ENCODE measurements at regions not wholly inside any gene's neighbourhood (a gene's known extent, or its start where the extent isn't known, plus 50 kb on each side); places are given as distances from the start of the nearest gene placed in this dataset.

- no peak overlapping the region for H3K27ac ChIP-seq (ENCODE audit: low read depth, low read length)
- no peaks in the 10 kb centered on the region for H3K27me3 ChIP-seq (ENCODE audit: insufficient read depth, low read length)
- no peaks in the 10 kb centered on the region for H3K36me3 ChIP-seq (ENCODE audit: insufficient read depth, low read length)
- peaks cover 21% of the 10 kb centered on the region for H3K4me1 ChIP-seq (ENCODE audit: control insufficient read depth, insufficient read depth, low read length, unreplicated experiment)
- no peak overlapping the region for H3K4me3 ChIP-seq (ENCODE audit: low read depth, low read length)
- H3K79me2 ChIP-seq (ENCODE audit: control insufficient read depth, insufficient read depth, low read length, unreplicated experiment): no peaks in the 10 kb centered on the region
- H2AFZ ChIP-seq (ENCODE audit: low read length, unreplicated experiment): no peak overlapping the region
Observed at GRCh38 chr2:190763901-190764514, 115.1 kb downstream of the NAB1 start.

- no peaks in the 10 kb centered on the region for H3K36me3 ChIP-seq (ENCODE audit: insufficient read depth, low read length)
- no peak overlapping the region for H2AFZ ChIP-seq (ENCODE audit: low read length, unreplicated experiment)
- H3K79me2 ChIP-seq (ENCODE audit: control insufficient read depth, insufficient read depth, low read length, unreplicated experiment): no peaks in the 10 kb centered on the region
- H3K4me1 ChIP-seq (ENCODE audit: control insufficient read depth, insufficient read depth, low read length, unreplicated experiment): peaks cover 13% of the 10 kb centered on the region
- H3K27me3 ChIP-seq (ENCODE audit: insufficient read depth, low read length): no peaks in the 10 kb centered on the region
- no peak overlapping the region for H3K27ac ChIP-seq (ENCODE audit: low read depth, low read length)
- H3K4me3 ChIP-seq (ENCODE audit: low read depth, low read length): no peak overlapping the region
Observed at GRCh38 chr2:190765386-190766173, 115.0 kb upstream of the GLS start.

- Histone ChIP-seq H3K4me3 (ENCODE audit: low read depth, low read length) (no peak overlapping the region), H3K27ac (ENCODE audit: low read depth, low read length) (no peak overlapping the region), H3K4me1 (ENCODE audit: control insufficient read depth, insufficient read depth, low read length, unreplicated experiment) (peaks cover 13% of the 10 kb centered on the region), H3K36me3 (ENCODE audit: insufficient read depth, low read length) (no peaks in the 10 kb centered on the region), H2AFZ (ENCODE audit: low read length, unreplicated experiment) (no peak overlapping the region), H3K27me3 (ENCODE audit: insufficient read depth, low read length) (no peaks in the 10 kb centered on the region), H3K79me2 (ENCODE audit: control insufficient read depth, insufficient read depth, low read length, unreplicated experiment) (no peaks in the 10 kb centered on the region)
Observed at GRCh38 chr2:190766174-190766572, 114.4 kb upstream of the GLS start.

- Histone ChIP-seq H3K27ac (ENCODE audit: low read depth, low read length) (no peak overlapping the region), H3K79me2 (ENCODE audit: control insufficient read depth, insufficient read depth, low read length, unreplicated experiment) (no peaks in the 10 kb centered on the region), H3K27me3 (ENCODE audit: insufficient read depth, low read length) (no peaks in the 10 kb centered on the region), H3K36me3 (ENCODE audit: insufficient read depth, low read length) (no peaks in the 10 kb centered on the region), H2AFZ (ENCODE audit: low read length, unreplicated experiment) (no peak overlapping the region), H3K4me3 (ENCODE audit: low read depth, low read length) (no peak overlapping the region), H3K4me1 (ENCODE audit: control insufficient read depth, insufficient read depth, low read length, unreplicated experiment) (peaks cover 13% of the 10 kb centered on the region)
Observed at GRCh38 chr2:190766595-190766994, 114.0 kb upstream of the GLS start.

GRCh38 chr2:190767821-190768220 lies 112.8 kb upstream of the GLS start:
- no peak overlapping the region for H3K27ac ChIP-seq (ENCODE audit: low read depth, low read length)
- H2AFZ ChIP-seq (ENCODE audit: low read length, unreplicated experiment): no peak overlapping the region
- H3K79me2 ChIP-seq (ENCODE audit: control insufficient read depth, insufficient read depth, low read length, unreplicated experiment): no peaks in the 10 kb centered on the region
- no peaks in the 10 kb centered on the region for H3K36me3 ChIP-seq (ENCODE audit: insufficient read depth, low read length)
- no peaks in the 10 kb centered on the region for H3K27me3 ChIP-seq (ENCODE audit: insufficient read depth, low read length)
- peaks cover 13% of the 10 kb centered on the region for H3K4me1 ChIP-seq (ENCODE audit: control insufficient read depth, insufficient read depth, low read length, unreplicated experiment)
- H3K4me3 ChIP-seq (ENCODE audit: low read depth, low read length): no peak overlapping the region

GRCh38 chr2:190769258-190769657 lies 111.4 kb upstream of the GLS start:
- H2AFZ ChIP-seq (ENCODE audit: low read length, unreplicated experiment): no peak overlapping the region
- H3K36me3 ChIP-seq (ENCODE audit: insufficient read depth, low read length): no peaks in the 10 kb centered on the region
- no peak overlapping the region for H3K27ac ChIP-seq (ENCODE audit: low read depth, low read length)
- peaks cover 13% of the 10 kb centered on the region for H3K4me1 ChIP-seq (ENCODE audit: control insufficient read depth, insufficient read depth, low read length, unreplicated experiment)
- H3K79me2 ChIP-seq (ENCODE audit: control insufficient read depth, insufficient read depth, low read length, unreplicated experiment): no peaks in the 10 kb centered on the region
- no peak overlapping the region for H3K4me3 ChIP-seq (ENCODE audit: low read depth, low read length)
- no peaks in the 10 kb centered on the region for H3K27me3 ChIP-seq (ENCODE audit: insufficient read depth, low read length)

GRCh38 chr2:190771726-190772125 lies 108.9 kb upstream of the GLS start:
- no peaks in the 10 kb centered on the region for H3K27me3 ChIP-seq (ENCODE audit: insufficient read depth, low read length)
- no peaks in the 10 kb centered on the region for H3K4me1 ChIP-seq (ENCODE audit: control insufficient read depth, insufficient read depth, low read length, unreplicated experiment)
- H3K27ac ChIP-seq (ENCODE audit: low read depth, low read length): no peak overlapping the region
- H3K4me3 ChIP-seq (ENCODE audit: low read depth, low read length): no peak overlapping the region
- no peaks in the 10 kb centered on the region for H3K79me2 ChIP-seq (ENCODE audit: control insufficient read depth, insufficient read depth, low read length, unreplicated experiment)
- no peak overlapping the region for H2AFZ ChIP-seq (ENCODE audit: low read length, unreplicated experiment)
- H3K36me3 ChIP-seq (ENCODE audit: insufficient read depth, low read length): no peaks in the 10 kb centered on the region

- no peak overlapping the region for H3K27ac ChIP-seq (ENCODE audit: low read depth, low read length)
- no peak overlapping the region for H3K4me3 ChIP-seq (ENCODE audit: low read depth, low read length)
- no peaks in the 10 kb centered on the region for H3K36me3 ChIP-seq (ENCODE audit: insufficient read depth, low read length)
- H2AFZ ChIP-seq (ENCODE audit: low read length, unreplicated experiment): no peak overlapping the region
- H3K4me1 ChIP-seq (ENCODE audit: control insufficient read depth, insufficient read depth, low read length, unreplicated experiment): no peaks in the 10 kb centered on the region
- H3K79me2 ChIP-seq (ENCODE audit: control insufficient read depth, insufficient read depth, low read length, unreplicated experiment): no peaks in the 10 kb centered on the region
- H3K27me3 ChIP-seq (ENCODE audit: insufficient read depth, low read length): peaks cover 20% of the 10 kb centered on the region; the same call in 1 of the 2 replicates
Observed at GRCh38 chr2:190780594-190780993, 100.0 kb upstream of the GLS start.

GRCh38 chr2:190781604-190782198 lies 98.9 kb upstream of the GLS start:
- H3K79me2 ChIP-seq (ENCODE audit: control insufficient read depth, insufficient read depth, low read length, unreplicated experiment): no peaks in the 10 kb centered on the region
- no peak overlapping the region for H2AFZ ChIP-seq (ENCODE audit: low read length, unreplicated experiment)

GRCh38 chr2:190782264-190782663 lies 98.4 kb upstream of the GLS start:
- H3K4me3 ChIP-seq (ENCODE audit: low read depth, low read length): no peak overlapping the region
- no peaks in the 10 kb centered on the region for H3K79me2 ChIP-seq (ENCODE audit: control insufficient read depth, insufficient read depth, low read length, unreplicated experiment)
- no peaks in the 10 kb centered on the region for H3K4me1 ChIP-seq (ENCODE audit: control insufficient read depth, insufficient read depth, low read length, unreplicated experiment)
- peaks cover 20% of the 10 kb centered on the region; the same call in 1 of the 2 replicates for H3K27me3 ChIP-seq (ENCODE audit: insufficient read depth, low read length)
- H2AFZ ChIP-seq (ENCODE audit: low read length, unreplicated experiment): no peak overlapping the region
- H3K27ac ChIP-seq (ENCODE audit: low read depth, low read length): no peak overlapping the region
- no peaks in the 10 kb centered on the region for H3K36me3 ChIP-seq (ENCODE audit: insufficient read depth, low read length)

More at GRCh38 chr2:190781604-190782198, 98.9 kb upstream of the GLS start:
- Histone ChIP-seq H3K27ac (ENCODE audit: low read depth, low read length) (no peak overlapping the region), H3K27me3 (ENCODE audit: insufficient read depth, low read length) (peaks cover 20% of the 10 kb centered on the region; the same call in 1 of the 2 replicates), H3K4me3 (ENCODE audit: low read depth, low read length) (no peak overlapping the region), H3K36me3 (ENCODE audit: insufficient read depth, low read length) (no peaks in the 10 kb centered on the region), H3K4me1 (ENCODE audit: control insufficient read depth, insufficient read depth, low read length, unreplicated experiment) (no peaks in the 10 kb centered on the region)

All from ACC112 (cell line).